H1 (cell line): ENCODE measurements at regions not wholly inside any gene's neighbourhood (a gene's known extent, or its start where the extent isn't known, plus 50 kb on each side); places are given as distances from the start of the nearest gene placed in this dataset.

ENCODE experiments used
- CBX8 ChIP-seq: fragments of 300-800, 300-1000 bp; sonication (generic); IDR thresholded peaks from 2 replicates; pipeline ENCODE4 v1.7.1; 2016; ENCODE audit warnings: low read depth, low read length, borderline replicate concordance
- KDM4A ChIP-seq: IDR thresholded peaks from one replicate; pipeline ENCODE4 v1.7.1; 2012; ENCODE audit warnings: low read depth, mild to moderate bottlenecking, moderate library complexity, low read length, inconsistent platforms; ENCODE audit not compliant: severe bottlenecking
- KDM5A ChIP-seq: fragments of 200-600 bp; IDR thresholded peaks from 2 replicates; pipeline ENCODE4 v1.7.1; 2012; ENCODE audit warnings: mild to moderate bottlenecking, low read length, inconsistent platforms, mixed read lengths
- SP1 ChIP-seq: IDR thresholded peaks from 2 replicates; pipeline ENCODE4 v1.6.1; 2011; ENCODE audit warnings: low read depth, low read length
- SP4 ChIP-seq: IDR thresholded peaks from 2 replicates; pipeline ENCODE4 v1.6.1; 2012; ENCODE audit warnings: low read length, inconsistent platforms
- TEAD4 ChIP-seq: IDR thresholded peaks from 2 replicates; pipeline ENCODE4 v1.6.1; 2012; ENCODE audit warnings: low read depth, low read length, inconsistent platforms, mixed read lengths
- TF ChIP-seq, protein P1 (sequence below): fragments of 300-600 bp; sonication (generic); IDR thresholded peaks from 2 replicates; pipeline ENCODE4 v1.7.1; 2012; ENCODE audit warnings: low read length, moderate library complexity, mild to moderate bottlenecking, inconsistent platforms; ENCODE audit not compliant: insufficient replicate concordance
- TF ChIP-seq, protein P2 (sequence below), 3 experiments: IDR thresholded peaks; 1 replicate in 2 of 3; 2 replicates in 1 of 3; pipeline versions ENCODE4 v1.5.1 to v1.6.1; 2011; ENCODE audit warnings: low read length in 3 of 3, mild to moderate bottlenecking in 3 of 3, inconsistent platforms in 2 of 3, low read depth in 1 of 3, moderate library complexity in 1 of 3; ENCODE audit not compliant: insufficient read depth in 1 of 3; ENCODE audit errors: control extremely low read depth in 1 of 3
- TF ChIP-seq, protein P3 (sequence below): IDR thresholded peaks from 2 replicates; pipeline ENCODE4 v1.6.1; 2012; ENCODE audit warnings: inconsistent platforms

DNA sequence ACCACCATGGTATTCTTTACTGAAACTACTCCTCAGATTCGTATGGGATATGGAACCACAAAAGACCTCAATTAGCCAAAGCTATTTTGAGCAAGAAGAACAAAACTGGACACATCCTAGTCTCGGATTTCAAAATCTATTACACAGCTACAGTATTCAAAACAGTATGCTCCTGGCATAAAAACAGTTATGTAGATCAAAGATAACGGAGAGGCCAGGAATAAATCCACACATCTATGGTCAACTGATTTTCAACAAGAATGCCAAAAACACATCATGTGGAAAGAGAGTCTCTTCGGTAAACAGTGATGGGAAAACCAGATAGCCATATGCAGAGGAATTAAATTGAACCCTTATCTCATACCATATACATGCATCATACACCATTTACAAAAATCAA lies 155.3 kb downstream of the SPCS3 start (continued):
- TF ChIP-seq, protein P1, sequence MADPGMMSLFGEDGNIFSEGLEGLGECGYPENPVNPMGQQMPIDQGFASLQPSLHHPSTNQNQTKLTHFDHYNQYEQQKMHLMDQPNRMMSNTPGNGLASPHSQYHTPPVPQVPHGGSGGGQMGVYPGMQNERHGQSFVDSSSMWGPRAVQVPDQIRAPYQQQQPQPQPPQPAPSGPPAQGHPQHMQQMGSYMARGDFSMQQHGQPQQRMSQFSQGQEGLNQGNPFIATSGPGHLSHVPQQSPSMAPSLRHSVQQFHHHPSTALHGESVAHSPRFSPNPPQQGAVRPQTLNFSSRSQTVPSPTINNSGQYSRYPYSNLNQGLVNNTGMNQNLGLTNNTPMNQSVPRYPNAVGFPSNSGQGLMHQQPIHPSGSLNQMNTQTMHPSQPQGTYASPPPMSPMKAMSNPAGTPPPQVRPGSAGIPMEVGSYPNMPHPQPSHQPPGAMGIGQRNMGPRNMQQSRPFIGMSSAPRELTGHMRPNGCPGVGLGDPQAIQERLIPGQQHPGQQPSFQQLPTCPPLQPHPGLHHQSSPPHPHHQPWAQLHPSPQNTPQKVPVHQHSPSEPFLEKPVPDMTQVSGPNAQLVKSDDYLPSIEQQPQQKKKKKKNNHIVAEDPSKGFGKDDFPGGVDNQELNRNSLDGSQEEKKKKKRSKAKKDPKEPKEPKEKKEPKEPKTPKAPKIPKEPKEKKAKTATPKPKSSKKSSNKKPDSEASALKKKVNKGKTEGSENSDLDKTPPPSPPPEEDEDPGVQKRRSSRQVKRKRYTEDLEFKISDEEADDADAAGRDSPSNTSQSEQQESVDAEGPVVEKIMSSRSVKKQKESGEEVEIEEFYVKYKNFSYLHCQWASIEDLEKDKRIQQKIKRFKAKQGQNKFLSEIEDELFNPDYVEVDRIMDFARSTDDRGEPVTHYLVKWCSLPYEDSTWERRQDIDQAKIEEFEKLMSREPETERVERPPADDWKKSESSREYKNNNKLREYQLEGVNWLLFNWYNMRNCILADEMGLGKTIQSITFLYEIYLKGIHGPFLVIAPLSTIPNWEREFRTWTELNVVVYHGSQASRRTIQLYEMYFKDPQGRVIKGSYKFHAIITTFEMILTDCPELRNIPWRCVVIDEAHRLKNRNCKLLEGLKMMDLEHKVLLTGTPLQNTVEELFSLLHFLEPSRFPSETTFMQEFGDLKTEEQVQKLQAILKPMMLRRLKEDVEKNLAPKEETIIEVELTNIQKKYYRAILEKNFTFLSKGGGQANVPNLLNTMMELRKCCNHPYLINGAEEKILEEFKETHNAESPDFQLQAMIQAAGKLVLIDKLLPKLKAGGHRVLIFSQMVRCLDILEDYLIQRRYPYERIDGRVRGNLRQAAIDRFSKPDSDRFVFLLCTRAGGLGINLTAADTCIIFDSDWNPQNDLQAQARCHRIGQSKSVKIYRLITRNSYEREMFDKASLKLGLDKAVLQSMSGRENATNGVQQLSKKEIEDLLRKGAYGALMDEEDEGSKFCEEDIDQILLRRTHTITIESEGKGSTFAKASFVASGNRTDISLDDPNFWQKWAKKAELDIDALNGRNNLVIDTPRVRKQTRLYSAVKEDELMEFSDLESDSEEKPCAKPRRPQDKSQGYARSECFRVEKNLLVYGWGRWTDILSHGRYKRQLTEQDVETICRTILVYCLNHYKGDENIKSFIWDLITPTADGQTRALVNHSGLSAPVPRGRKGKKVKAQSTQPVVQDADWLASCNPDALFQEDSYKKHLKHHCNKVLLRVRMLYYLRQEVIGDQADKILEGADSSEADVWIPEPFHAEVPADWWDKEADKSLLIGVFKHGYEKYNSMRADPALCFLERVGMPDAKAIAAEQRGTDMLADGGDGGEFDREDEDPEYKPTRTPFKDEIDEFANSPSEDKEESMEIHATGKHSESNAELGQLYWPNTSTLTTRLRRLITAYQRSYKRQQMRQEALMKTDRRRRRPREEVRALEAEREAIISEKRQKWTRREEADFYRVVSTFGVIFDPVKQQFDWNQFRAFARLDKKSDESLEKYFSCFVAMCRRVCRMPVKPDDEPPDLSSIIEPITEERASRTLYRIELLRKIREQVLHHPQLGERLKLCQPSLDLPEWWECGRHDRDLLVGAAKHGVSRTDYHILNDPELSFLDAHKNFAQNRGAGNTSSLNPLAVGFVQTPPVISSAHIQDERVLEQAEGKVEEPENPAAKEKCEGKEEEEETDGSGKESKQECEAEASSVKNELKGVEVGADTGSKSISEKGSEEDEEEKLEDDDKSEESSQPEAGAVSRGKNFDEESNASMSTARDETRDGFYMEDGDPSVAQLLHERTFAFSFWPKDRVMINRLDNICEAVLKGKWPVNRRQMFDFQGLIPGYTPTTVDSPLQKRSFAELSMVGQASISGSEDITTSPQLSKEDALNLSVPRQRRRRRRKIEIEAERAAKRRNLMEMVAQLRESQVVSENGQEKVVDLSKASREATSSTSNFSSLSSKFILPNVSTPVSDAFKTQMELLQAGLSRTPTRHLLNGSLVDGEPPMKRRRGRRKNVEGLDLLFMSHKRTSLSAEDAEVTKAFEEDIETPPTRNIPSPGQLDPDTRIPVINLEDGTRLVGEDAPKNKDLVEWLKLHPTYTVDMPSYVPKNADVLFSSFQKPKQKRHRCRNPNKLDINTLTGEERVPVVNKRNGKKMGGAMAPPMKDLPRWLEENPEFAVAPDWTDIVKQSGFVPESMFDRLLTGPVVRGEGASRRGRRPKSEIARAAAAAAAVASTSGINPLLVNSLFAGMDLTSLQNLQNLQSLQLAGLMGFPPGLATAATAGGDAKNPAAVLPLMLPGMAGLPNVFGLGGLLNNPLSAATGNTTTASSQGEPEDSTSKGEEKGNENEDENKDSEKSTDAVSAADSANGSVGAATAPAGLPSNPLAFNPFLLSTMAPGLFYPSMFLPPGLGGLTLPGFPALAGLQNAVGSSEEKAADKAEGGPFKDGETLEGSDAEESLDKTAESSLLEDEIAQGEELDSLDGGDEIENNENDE: no peak
- TF ChIP-seq KDM5A: no peak
- no peak for TF ChIP-seq SP4
- TF ChIP-seq, protein P2, sequence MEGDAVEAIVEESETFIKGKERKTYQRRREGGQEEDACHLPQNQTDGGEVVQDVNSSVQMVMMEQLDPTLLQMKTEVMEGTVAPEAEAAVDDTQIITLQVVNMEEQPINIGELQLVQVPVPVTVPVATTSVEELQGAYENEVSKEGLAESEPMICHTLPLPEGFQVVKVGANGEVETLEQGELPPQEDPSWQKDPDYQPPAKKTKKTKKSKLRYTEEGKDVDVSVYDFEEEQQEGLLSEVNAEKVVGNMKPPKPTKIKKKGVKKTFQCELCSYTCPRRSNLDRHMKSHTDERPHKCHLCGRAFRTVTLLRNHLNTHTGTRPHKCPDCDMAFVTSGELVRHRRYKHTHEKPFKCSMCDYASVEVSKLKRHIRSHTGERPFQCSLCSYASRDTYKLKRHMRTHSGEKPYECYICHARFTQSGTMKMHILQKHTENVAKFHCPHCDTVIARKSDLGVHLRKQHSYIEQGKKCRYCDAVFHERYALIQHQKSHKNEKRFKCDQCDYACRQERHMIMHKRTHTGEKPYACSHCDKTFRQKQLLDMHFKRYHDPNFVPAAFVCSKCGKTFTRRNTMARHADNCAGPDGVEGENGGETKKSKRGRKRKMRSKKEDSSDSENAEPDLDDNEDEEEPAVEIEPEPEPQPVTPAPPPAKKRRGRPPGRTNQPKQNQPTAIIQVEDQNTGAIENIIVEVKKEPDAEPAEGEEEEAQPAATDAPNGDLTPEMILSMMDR (IDR thresholded peaks at IDR 0.05; ENCODE audit: control extremely low read depth in 1 of 3, insufficient read depth in 1 of 3, low read depth in 1 of 3, low read length in 3 of 3): no peak
- TF ChIP-seq SP1: no peak
- TF ChIP-seq, protein P3, sequence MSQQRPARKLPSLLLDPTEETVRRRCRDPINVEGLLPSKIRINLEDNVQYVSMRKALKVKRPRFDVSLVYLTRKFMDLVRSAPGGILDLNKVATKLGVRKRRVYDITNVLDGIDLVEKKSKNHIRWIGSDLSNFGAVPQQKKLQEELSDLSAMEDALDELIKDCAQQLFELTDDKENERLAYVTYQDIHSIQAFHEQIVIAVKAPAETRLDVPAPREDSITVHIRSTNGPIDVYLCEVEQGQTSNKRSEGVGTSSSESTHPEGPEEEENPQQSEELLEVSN: no peak
- no peak for TF ChIP-seq CBX8
- no peak for TF ChIP-seq KDM4A
- TF ChIP-seq TEAD4: no peak
